Tibial nerve (tissue), 3 donors: ENCODE measurements at regions not wholly inside any gene's neighbourhood (a gene's known extent, or its start where the extent isn't known, plus 50 kb on each side); places are given as distances from the start of the nearest gene placed in this dataset.

Experiments
- POLR2A ChIP-seq, 2 donors: fragments of 450-650 bp; IDR thresholded peaks; one replicate each; pipeline ENCODE4 v1.6.1; 2017; ENCODE audit warnings: antibody characterized with exemption in 2 of 2, mild to moderate bottlenecking in 2 of 2, moderate library complexity in 2 of 2
- TF ChIP-seq, protein P1 (sequence below), 5 experiments: fragments of 200-600 bp in 3 of 5; fragments of 450-650 bp in 2 of 5; sonication (generic) in 3 of 5; IDR thresholded peaks; one replicate each; pipeline ENCODE4 v1.5.1; 2016 to 2019; ENCODE audit warnings: antibody characterized with exemption in 5 of 5, mild to moderate bottlenecking in 3 of 5, moderate library complexity in 2 of 5

DNA sequence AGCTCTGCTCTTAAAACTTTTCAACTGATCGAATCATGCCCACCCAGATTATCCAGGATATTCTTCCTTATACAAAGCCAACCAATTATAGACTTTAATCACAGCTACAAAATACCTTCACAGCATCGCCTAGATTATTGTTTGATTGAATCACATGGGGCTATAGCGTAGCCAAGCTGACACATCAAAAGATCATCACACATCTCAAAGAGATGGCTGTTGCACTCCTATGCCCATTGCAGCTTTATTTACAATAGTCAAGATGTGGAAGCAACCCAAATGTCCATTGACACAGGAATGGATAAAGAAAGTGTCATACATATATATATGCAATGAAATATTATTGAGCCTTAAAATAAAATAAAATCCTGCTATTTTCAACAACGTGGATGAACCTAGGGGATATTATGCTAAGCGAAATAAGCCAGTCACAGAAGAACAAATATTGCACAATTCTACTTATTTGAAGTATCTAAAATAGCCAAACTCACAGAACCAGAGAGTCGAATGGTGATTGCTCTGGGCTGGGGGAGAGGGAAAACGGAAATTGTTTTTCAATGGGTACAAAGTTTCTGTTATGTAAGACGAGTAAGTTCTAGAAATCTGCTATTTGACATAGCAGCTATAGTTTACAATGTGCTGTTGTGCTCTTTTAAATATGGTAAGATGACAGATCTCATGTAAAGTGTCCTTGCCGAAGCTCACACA, 60.9 kb upstream of the ERCC4 start:
- TF ChIP-seq, protein P1, sequence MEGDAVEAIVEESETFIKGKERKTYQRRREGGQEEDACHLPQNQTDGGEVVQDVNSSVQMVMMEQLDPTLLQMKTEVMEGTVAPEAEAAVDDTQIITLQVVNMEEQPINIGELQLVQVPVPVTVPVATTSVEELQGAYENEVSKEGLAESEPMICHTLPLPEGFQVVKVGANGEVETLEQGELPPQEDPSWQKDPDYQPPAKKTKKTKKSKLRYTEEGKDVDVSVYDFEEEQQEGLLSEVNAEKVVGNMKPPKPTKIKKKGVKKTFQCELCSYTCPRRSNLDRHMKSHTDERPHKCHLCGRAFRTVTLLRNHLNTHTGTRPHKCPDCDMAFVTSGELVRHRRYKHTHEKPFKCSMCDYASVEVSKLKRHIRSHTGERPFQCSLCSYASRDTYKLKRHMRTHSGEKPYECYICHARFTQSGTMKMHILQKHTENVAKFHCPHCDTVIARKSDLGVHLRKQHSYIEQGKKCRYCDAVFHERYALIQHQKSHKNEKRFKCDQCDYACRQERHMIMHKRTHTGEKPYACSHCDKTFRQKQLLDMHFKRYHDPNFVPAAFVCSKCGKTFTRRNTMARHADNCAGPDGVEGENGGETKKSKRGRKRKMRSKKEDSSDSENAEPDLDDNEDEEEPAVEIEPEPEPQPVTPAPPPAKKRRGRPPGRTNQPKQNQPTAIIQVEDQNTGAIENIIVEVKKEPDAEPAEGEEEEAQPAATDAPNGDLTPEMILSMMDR (IDR thresholded peaks at IDR 0.05): no peak
- TF ChIP-seq POLR2A (IDR thresholded peaks at IDR 0.05): no peak
